ENCODE measurements at regions not wholly inside any gene's neighbourhood (a gene's known extent, or its start where the extent isn't known, plus 50 kb on each side); places are given as distances from the start of the nearest gene placed in this dataset.

DNA sequence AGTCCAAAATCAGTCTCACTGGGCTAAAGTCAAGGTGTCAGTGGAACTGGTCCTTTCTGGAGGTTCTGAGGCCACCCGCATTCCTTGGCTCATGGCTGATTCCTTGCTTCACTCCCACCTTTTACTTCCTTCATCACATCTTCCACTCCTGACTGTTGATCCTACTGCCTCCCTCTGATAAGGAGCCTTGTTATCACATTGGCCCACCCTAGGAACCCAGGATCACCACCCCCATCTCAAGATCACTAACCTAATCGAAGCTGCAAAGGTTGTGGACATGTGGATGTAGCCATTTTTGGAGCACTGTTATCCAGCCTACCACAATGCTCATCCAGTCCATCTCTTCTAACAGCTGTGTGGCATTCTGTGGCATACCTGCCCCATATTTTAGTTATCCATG lies 87.2 kb downstream of the TNFAIP3 start:
- no peak overlapping the region for H2AFZ ChIP-seq (ENCODE audit: low read length)
- no peaks in the 10 kb centered on the region for H3K79me2 ChIP-seq (ENCODE audit: low read length)
- intact Hi-C loops (cut with micrococcal nuclease): no loop called here
- no TSS peak for BruUV-seq (replicated peaks)
- no peaks in the 10 kb centered on the region for H3K27me3 ChIP-seq (ENCODE audit: low read length)
- TF ChIP-seq EZH2 (IDR thresholded peaks at IDR 0.05; ENCODE audit: low read length, unreplicated experiment): no peak
- TF ChIP-seq EZH2phosphoT487 (IDR thresholded peaks at IDR 0.05; ENCODE audit: borderline replicate concordance, low read length): no peak
- TF ChIP-seq, protein P1, sequence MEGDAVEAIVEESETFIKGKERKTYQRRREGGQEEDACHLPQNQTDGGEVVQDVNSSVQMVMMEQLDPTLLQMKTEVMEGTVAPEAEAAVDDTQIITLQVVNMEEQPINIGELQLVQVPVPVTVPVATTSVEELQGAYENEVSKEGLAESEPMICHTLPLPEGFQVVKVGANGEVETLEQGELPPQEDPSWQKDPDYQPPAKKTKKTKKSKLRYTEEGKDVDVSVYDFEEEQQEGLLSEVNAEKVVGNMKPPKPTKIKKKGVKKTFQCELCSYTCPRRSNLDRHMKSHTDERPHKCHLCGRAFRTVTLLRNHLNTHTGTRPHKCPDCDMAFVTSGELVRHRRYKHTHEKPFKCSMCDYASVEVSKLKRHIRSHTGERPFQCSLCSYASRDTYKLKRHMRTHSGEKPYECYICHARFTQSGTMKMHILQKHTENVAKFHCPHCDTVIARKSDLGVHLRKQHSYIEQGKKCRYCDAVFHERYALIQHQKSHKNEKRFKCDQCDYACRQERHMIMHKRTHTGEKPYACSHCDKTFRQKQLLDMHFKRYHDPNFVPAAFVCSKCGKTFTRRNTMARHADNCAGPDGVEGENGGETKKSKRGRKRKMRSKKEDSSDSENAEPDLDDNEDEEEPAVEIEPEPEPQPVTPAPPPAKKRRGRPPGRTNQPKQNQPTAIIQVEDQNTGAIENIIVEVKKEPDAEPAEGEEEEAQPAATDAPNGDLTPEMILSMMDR (conservative IDR thresholded peaks at IDR 0.05; ENCODE audit: low read depth, low read length): no peak
- no peak overlapping the region for H3K27ac ChIP-seq (ENCODE audit: low read length)
- no peaks in the 10 kb centered on the region for H3K9me2 ChIP-seq (replicated peaks; ENCODE audit: low read length)
- H3K9ac ChIP-seq (ENCODE audit: low read length): no peak overlapping the region
- no peak overlapping the region for H3K4me2 ChIP-seq (ENCODE audit: low read length)
- no peak for ATAC-seq
- H3F3A ChIP-seq (ENCODE audit: low read length, unreplicated experiment): no peaks in the 10 kb centered on the region
- H4K20me1 ChIP-seq (ENCODE audit: low read length): no peaks in the 10 kb centered on the region
- no peaks in the 10 kb centered on the region for H3K9me3 ChIP-seq (ENCODE audit: low read length)
- H3K36me3 ChIP-seq (ENCODE audit: low read depth, low read length): no peaks in the 10 kb centered on the region
- ChIA-PET CTCF (no interaction called here), POLR2A (ENCODE audit: unreplicated experiment) (no interaction called here)
- no peaks in the 10 kb centered on the region for H3K4me1 ChIP-seq (ENCODE audit: insufficient read depth, low read length)
- H3K4me3 ChIP-seq (ENCODE audit: low read length): no peak overlapping the region
- no peak for DNase-seq

DNA sequence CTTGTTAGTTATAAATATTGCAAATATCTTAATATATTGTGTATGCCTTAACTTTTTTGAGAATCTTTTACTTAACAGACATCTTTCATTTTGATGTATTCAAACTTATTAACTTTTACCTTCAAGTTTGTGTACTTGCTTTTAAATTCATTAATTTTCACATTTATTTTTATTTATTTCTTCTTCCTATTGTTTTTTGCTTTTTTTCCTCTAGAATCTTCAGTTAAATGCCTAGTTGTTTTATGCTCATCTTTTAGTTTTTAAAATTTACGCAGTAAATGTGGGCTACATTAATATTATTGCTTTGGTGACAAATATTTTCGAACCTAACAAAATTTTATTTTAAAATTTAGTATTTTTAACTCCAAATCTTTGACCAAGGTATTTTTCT lies 89.0 kb downstream of the TNFAIP3 start:
- Histone ChIP-seq H3K79me2 (ENCODE audit: low read length) (no peaks in the 10 kb centered on the region), H3K4me1 (ENCODE audit: insufficient read depth, low read length) (no peaks in the 10 kb centered on the region), H3K9ac (ENCODE audit: low read length) (no peak overlapping the region), H3K9me2 (replicated peaks; ENCODE audit: low read length) (no peaks in the 10 kb centered on the region), H3K9me3 (ENCODE audit: low read length) (0 out of 2 replicates have a peak, but pooled peaks cover 6% of the 10 kb centered on the region), H3K4me2 (ENCODE audit: low read length) (no peak overlapping the region), H3K4me3 (ENCODE audit: low read length) (no peak overlapping the region), H3K36me3 (ENCODE audit: low read depth, low read length) (no peaks in the 10 kb centered on the region), H2AFZ (ENCODE audit: low read length) (no peak overlapping the region), H3K27me3 (ENCODE audit: low read length) (no peaks in the 10 kb centered on the region), H3K27ac (ENCODE audit: low read length) (no peak overlapping the region), H3F3A (ENCODE audit: low read length, unreplicated experiment) (no peaks in the 10 kb centered on the region), H4K20me1 (ENCODE audit: low read length) (no peaks in the 10 kb centered on the region)
- no peak for DNase-seq
- no peak for ATAC-seq
- POLR2A ChIA-PET (ENCODE audit: unreplicated experiment): no interaction called here
- TF ChIP-seq, protein P1 (conservative IDR thresholded peaks at IDR 0.05; ENCODE audit: low read depth, low read length): no peak
- TF ChIP-seq EZH2phosphoT487 (IDR thresholded peaks at IDR 0.05; ENCODE audit: borderline replicate concordance, low read length) (no peak), EZH2 (IDR thresholded peaks at IDR 0.05; ENCODE audit: low read length, unreplicated experiment) (no peak)
- intact Hi-C loops (cut with micrococcal nuclease): no loop called here
- CTCF ChIA-PET: no interaction called here
- BruUV-seq (replicated peaks): no TSS peak

DNA sequence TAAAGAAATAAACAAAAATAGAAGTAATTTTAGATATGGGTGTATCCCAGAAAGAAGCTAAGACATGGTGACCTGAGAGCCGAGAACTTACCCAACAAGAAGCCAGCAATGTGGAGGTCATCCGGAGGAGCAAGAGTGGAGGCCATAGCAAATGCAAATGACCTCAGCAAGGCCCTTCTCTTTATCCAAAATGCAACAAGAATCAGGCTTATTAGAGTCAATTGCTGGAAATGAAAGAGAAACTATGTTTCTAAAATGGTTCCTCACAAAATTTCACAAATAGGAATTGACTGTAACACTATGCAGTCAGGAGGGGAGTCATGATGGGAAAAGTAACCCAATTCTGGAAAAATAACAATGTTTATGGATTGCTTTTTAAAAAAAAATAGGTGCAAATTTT lies 90.4 kb downstream of the TNFAIP3 start:
- DNase-seq: no peak
- Histone ChIP-seq H3K9me2 (replicated peaks; ENCODE audit: low read length) (no peaks in the 10 kb centered on the region), H3K27ac (ENCODE audit: low read length) (no peak overlapping the region), H3K4me2 (ENCODE audit: low read length) (no peak overlapping the region), H3K79me2 (ENCODE audit: low read length) (no peaks in the 10 kb centered on the region), H3K4me3 (ENCODE audit: low read length) (no peak overlapping the region), H4K20me1 (ENCODE audit: low read length) (no peaks in the 10 kb centered on the region), H2AFZ (ENCODE audit: low read length) (no peak overlapping the region), H3K4me1 (ENCODE audit: insufficient read depth, low read length) (no peaks in the 10 kb centered on the region), H3K9ac (ENCODE audit: low read length) (no peak overlapping the region), H3K36me3 (ENCODE audit: low read depth, low read length) (no peaks in the 10 kb centered on the region), H3K9me3 (ENCODE audit: low read length) (0 out of 2 replicates have a peak, but pooled peaks cover 6% of the 10 kb centered on the region), H3F3A (ENCODE audit: low read length, unreplicated experiment) (no peaks in the 10 kb centered on the region), H3K27me3 (ENCODE audit: low read length) (no peaks in the 10 kb centered on the region)
- CTCF ChIA-PET: no interaction called here
- BruUV-seq (replicated peaks): no TSS peak
- POLR2A ChIA-PET (ENCODE audit: unreplicated experiment): no interaction called here
- intact Hi-C loops (cut with micrococcal nuclease): no loop called here
- ATAC-seq: no peak
- TF ChIP-seq EZH2 (IDR thresholded peaks at IDR 0.05; ENCODE audit: low read length, unreplicated experiment): no peak
- no peak for TF ChIP-seq EZH2phosphoT487 (IDR thresholded peaks at IDR 0.05; ENCODE audit: borderline replicate concordance, low read length)
- TF ChIP-seq, protein P1 (conservative IDR thresholded peaks at IDR 0.05; ENCODE audit: low read depth, low read length): no peak
